ENCODE measurements at regions not wholly inside any gene's neighbourhood (a gene's known extent, or its start where the extent isn't known, plus 50 kb on each side); places are given as distances from the start of the nearest gene placed in this dataset.

GRCh38 chr4:82181789-82182188 lies 192.0 kb downstream of the HNRNPD start:
- Histone ChIP-seq H3K27ac (no peak overlapping the region), H3K36me3 (no peaks in the 10 kb centered on the region), H3K27me3 (no peaks in the 10 kb centered on the region), H3K4me1 (no peaks in the 10 kb centered on the region), H3K9me3 (no peaks in the 10 kb centered on the region), H3K4me3 (no peak overlapping the region)
- ATAC-seq = no peak
- TF ChIP-seq CTCF (IDR thresholded peaks at IDR 0.05) = no peak
- no peak for DNase-seq
- intact Hi-C loops (cut with DNase I) = no loop called here

DNA sequence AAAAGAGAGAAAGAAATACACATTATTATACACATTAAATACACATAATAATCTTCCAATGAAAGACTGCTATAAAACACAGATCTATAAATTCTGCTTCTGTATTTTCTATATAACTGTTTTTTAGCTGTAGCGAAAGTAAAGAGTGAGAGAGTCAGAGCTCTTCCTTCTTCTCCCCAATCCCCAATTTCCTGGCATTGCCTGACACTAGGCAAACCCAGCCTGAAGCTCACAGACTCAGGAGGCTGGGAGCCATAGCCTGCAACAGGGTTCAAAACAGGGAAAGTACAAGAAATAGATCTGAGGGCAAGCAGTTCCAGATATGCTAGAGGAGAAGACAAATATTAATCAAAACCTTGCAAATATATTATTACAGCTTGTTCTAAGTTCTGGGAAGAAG lies 201.6 kb downstream of the HNRNPD start:
- Histone ChIP-seq H3K36me3 (no peaks in the 10 kb centered on the region), H3K9me3 (peaks cover 0 to 10% of the 10 kb centered on the region in 2 donors), H3K4me3 (no peak overlapping the region), H3K27ac (no peak overlapping the region), H3K4me1 (no peaks in the 10 kb centered on the region), H3K27me3 (no peaks in the 10 kb centered on the region)
- intact Hi-C loops (cut with DNase I) = no loop called here
- no peak for DNase-seq
- ATAC-seq = no peak
- no peak for TF ChIP-seq CTCF (IDR thresholded peaks at IDR 0.05)

DNA sequence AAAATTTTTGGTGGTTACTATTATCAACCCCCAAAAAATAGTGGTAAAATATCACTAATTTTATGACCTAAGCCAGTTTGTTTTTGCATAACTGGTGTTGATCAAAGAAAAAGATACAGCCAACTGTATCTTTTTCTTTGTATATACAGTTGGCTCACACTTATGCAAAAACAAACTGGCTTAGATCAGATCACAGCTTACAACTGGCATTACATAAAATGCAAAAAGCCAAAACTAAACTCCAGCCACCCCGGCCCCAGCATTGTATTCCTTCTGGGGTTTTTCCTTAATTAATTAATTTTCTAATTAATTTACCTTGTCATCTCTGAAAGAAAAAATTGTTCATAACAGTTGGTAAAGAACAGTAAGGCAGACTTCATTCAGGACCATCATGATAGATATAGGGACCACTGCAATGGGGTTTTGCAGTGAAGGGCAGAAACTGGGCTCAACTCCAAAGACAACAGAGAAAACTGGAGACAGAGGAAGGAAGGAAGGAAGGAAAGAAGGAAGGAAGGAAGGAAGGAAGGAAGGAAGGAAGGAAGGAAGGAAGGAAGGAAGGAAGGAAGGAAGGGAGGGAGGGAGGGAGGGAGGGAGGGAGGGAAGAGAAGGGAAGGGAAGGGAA lies 202.1 kb downstream of the HNRNPD start:
- H3K27ac ChIP-seq = no peak overlapping the region
- no peaks in the 10 kb centered on the region for H3K36me3 ChIP-seq
- DNase-seq = peak in 2 of 4 donors; percentile 14 to 21
- peaks cover 0 to 10% of the 10 kb centered on the region in 2 donors for H3K9me3 ChIP-seq
- intact Hi-C loops (cut with DNase I) = no loop called here
- no peaks in the 10 kb centered on the region for H3K4me1 ChIP-seq
- no peaks in the 10 kb centered on the region for H3K27me3 ChIP-seq
- no peak for ATAC-seq
- H3K4me3 ChIP-seq = no peak overlapping the region
- TF ChIP-seq CTCF (IDR thresholded peaks at IDR 0.05) = no peak

- no peaks in the 10 kb centered on the region for H3K36me3 ChIP-seq
- no peaks in the 10 kb centered on the region for H3K4me1 ChIP-seq
- intact Hi-C loops (cut with DNase I) = no loop called here
- H3K27me3 ChIP-seq = no peaks in the 10 kb centered on the region
- no peak for TF ChIP-seq CTCF (IDR thresholded peaks at IDR 0.05)
- ATAC-seq = no peak
- peaks cover 0 to 8% of the 10 kb centered on the region in 2 donors for H3K9me3 ChIP-seq
- H3K27ac ChIP-seq = no peak overlapping the region
- no peak overlapping the region for H3K4me3 ChIP-seq
- no peak for DNase-seq
Observed at GRCh38 chr4:82149750-82150149, 224.0 kb downstream of the HNRNPD start.

DNA sequence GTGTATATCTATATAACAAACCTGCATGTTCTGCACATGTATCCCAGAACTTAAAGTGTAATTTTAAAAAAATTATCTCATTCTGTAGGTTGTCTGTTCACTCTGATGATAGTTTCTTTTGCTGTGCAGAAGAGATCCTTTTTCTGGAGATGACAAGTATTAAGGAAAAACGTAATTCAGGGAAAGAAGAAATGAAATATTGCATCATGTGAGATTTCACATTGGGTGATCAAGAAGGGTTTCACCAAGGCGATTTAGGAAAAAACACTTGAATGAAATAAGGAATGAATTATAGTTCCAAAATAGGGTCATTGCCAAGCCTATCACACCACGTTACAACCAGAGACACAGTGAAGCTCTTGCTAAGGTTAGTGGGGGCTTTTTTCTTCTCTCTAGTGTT lies 227.9 kb downstream of the HNRNPD start:
- intact Hi-C loops (cut with DNase I) = no loop called here
- H3K27ac ChIP-seq = no peak overlapping the region
- no peaks in the 10 kb centered on the region for H3K9me3 ChIP-seq
- DNase-seq (no peak), ATAC-seq (no peak)
- no peaks in the 10 kb centered on the region for H3K27me3 ChIP-seq
- H3K4me1 ChIP-seq = no peaks in the 10 kb centered on the region
- H3K4me3 ChIP-seq = no peak overlapping the region
- no peak for TF ChIP-seq CTCF (IDR thresholded peaks at IDR 0.05)
- no peaks in the 10 kb centered on the region for H3K36me3 ChIP-seq
